Esophagus squamous epithelium (tissue), 5 donors: ENCODE measurements at regions not wholly inside any gene's neighbourhood (a gene's known extent, or its start where the extent isn't known, plus 50 kb on each side); places are given as distances from the start of the nearest gene placed in this dataset.
A peak's percentile ranks its signal among the peaks of the same experiment; 100 is the strongest.
"Not testable (repeated sequence)": the region's sequence is repeated elsewhere in the genome, so short reads cannot be mapped to it uniquely, and the experiment has no call there.

Experiments
- DNase-seq: peaks from one replicate; lab custom pipeline; 2025; lab: John Stamatoyannopoulos, UW
- H3K27ac ChIP-seq, 4 donors: fragments of 200-600 bp; sonication (generic); one replicate each; pipeline ENCODE4 v1.5.1; 2016 to 2019; ENCODE audit warnings: mild to moderate bottlenecking in 1 of 4
- H3K27me3 ChIP-seq, 4 donors: fragments of 200-600 bp; sonication (generic); 1 replicate in 3 of 4; 2 replicates in 1 of 4; pipeline versions ENCODE4 v1.5.1 to v1.6.0; 2017 to 2021; ENCODE audit warnings: antibody characterized with exemption in 1 of 4
- H3K36me3 ChIP-seq, 3 donors: fragments of 200-600 bp; sonication (generic); one replicate each; pipeline ENCODE4 v1.5.1; 2016 to 2019
- H3K4me1 ChIP-seq, 3 donors: fragments of 200-600 bp; sonication (generic); one replicate each; pipeline ENCODE4 v1.5.1; 2017 to 2019
- H3K4me3 ChIP-seq, 4 donors: fragments of 200-600 bp; sonication (generic); 1 replicate in 3 of 4; 2 replicates in 1 of 4; pipeline ENCODE4 v1.5.1; 2016 to 2019; ENCODE audit warnings: mild to moderate bottlenecking in 2 of 4, moderate library complexity in 1 of 4
- H3K9me3 ChIP-seq, 3 donors: fragments of 200-600 bp; sonication (generic); one replicate each; pipeline ENCODE4 v1.5.1; 2016 to 2019
- WGBS, 2 donors: methylation state at CpG; one replicate each; pipeline ENCODE4 v1.1.5; 2018; 5-methylcytosine and 5-hydroxymethylcytosine counted together
- intact Hi-C: fragments of 100-400 bp; cut with DNase I; formaldehyde crosslinking; loops from one replicate; pipeline ENCODE4 v1.15.0; 2022
- TF ChIP-seq, protein P1 (sequence below), 6 experiments: fragments of 450-650 bp in 4 of 6; fragments of 200-600 bp in 2 of 6; sonication (generic) in 2 of 6; IDR thresholded peaks; one replicate each; pipeline ENCODE4 v1.5.1; 2016 to 2019; ENCODE audit warnings: antibody characterized with exemption in 6 of 6, mild to moderate bottlenecking in 4 of 6, moderate library complexity in 4 of 6
- donor health status: DM: yes; HTN: yes; CAD: no.

- DNase-seq, H3K4me3 ChIP-seq, intact Hi-C loops, H3K9me3 ChIP-seq, H3K36me3 ChIP-seq, H3K27me3 ChIP-seq, H3K27ac ChIP-seq, H3K4me1 ChIP-seq: not testable (repeated sequence)
- WGBS, 2 donors: no CpG with 5 or more reads among the region's 4 CpGs
These were observed 281.6 kb upstream of the NOTCH2NLA start for GRCh38 chr1:146510248-146510983.

GRCh38 chr1:146504121-146504520 lies 275.3 kb upstream of the NOTCH2NLA start:
- DNase-seq, H3K4me3 ChIP-seq, H3K36me3 ChIP-seq, H3K9me3 ChIP-seq, H3K4me1 ChIP-seq, H3K27ac ChIP-seq, H3K27me3 ChIP-seq, intact Hi-C loops: not testable (repeated sequence)
- WGBS, 2 donors: no CpG with 5 or more reads among the region's 4 CpGs

- H3K36me3 ChIP-seq, H3K27me3 ChIP-seq, DNase-seq, H3K9me3 ChIP-seq, intact Hi-C loops, H3K4me3 ChIP-seq, H3K27ac ChIP-seq, H3K4me1 ChIP-seq: not testable (repeated sequence)
- no CpG with 5 or more reads among the region's 6 CpGs for WGBS, 2 donors
These were observed 258.7 kb upstream of the NOTCH2NLA start for GRCh38 chr1:146487555-146487954.

DNA sequence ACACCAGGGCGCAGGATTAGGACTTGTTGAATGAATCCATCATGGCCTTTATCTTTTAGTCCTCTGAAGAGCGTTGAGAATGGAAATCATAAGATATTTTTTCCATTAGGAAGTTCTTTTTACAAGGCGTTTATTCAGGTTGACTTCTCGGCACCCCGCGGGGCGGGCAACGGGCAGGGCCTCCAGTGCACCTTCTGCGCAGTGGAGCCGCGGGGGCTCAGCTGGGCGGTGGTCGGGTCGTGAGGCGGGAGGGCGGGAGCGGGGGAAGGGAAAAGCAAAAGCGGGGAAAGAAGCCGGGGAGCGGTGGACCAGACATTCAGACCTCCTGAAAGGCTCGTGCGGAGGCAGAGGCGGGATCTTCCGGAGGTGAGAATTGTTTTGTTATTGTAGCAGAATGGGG lies 258.3 kb upstream of the NOTCH2NLA start:
- intact Hi-C loops, DNase-seq, H3K4me1 ChIP-seq, H3K9me3 ChIP-seq, H3K36me3 ChIP-seq, H3K27me3 ChIP-seq: not testable (repeated sequence)
- WGBS, 2 donors: 28% methylated on average over 2 of the region's 24 CpGs; no CpG with 5 or more reads in 1 of the 2 donors
- Histone ChIP-seq H3K27ac (peak overlapping the region in 1 of 4 donors; percentile 71), H3K4me3 (peak overlapping the region in 3 of 4 donors; percentile 41 to 57 (median 42))

GRCh38 chr1:146486300-146487014 lies 257.6 kb upstream of the NOTCH2NLA start:
- H3K27ac ChIP-seq: peak overlapping the region in 3 of 4 donors; percentile 28 to 71 (median 45)
- H3K4me1 ChIP-seq, intact Hi-C loops, H3K36me3 ChIP-seq, DNase-seq, H3K9me3 ChIP-seq, H3K27me3 ChIP-seq: not testable (repeated sequence)
- WGBS, 2 donors: no CpG with 5 or more reads among the region's 35 CpGs
- peak overlapping the region; percentile 14 to 57 (median 42) for H3K4me3 ChIP-seq

DNA sequence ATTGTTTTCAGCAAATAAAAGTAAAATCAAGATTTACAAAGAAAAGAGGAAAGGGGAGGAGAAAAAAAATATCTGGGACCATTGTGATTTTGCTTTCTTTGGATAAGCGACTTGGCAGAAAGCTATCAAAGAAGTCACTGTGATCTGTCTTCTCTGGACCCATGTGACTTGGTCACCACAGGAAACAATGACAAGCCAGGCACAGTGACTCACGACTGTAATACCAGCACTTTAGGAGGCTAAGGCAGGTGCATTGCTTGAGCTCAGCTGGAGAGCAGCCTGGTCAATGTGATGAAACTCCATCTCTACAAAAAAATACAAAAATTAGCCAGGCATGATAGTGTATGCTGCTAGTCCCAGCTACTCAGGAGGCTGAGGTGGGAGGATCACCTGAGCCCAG lies 255.4 kb upstream of the NOTCH2NLA start:
- WGBS, 2 donors: 60 to 67% methylated on average over 1 of the region's 2 CpGs
- H3K27ac ChIP-seq, H3K4me3 ChIP-seq, intact Hi-C loops, H3K9me3 ChIP-seq, H3K36me3 ChIP-seq, H3K4me1 ChIP-seq, DNase-seq, H3K27me3 ChIP-seq: not testable (repeated sequence)

- H3K4me1 ChIP-seq, H3K27me3 ChIP-seq, H3K4me3 ChIP-seq, intact Hi-C loops, H3K36me3 ChIP-seq, H3K9me3 ChIP-seq, H3K27ac ChIP-seq, DNase-seq: not testable (repeated sequence)
- WGBS, 2 donors: 67% methylated on average over 1 of the region's 2 CpGs; no CpG with 5 or more reads in 1 of the 2 donors
These were observed 250.4 kb upstream of the NOTCH2NLA start for GRCh38 chr1:146479188-146479587.

- H3K4me1 ChIP-seq, H3K9me3 ChIP-seq, H3K36me3 ChIP-seq, H3K27ac ChIP-seq, H3K4me3 ChIP-seq, H3K27me3 ChIP-seq, DNase-seq, intact Hi-C loops: not testable (repeated sequence)
- WGBS, 2 donors: 67 to 79% methylated on average over 4 to 8 of the region's 12 CpGs
- TF ChIP-seq, protein P1, sequence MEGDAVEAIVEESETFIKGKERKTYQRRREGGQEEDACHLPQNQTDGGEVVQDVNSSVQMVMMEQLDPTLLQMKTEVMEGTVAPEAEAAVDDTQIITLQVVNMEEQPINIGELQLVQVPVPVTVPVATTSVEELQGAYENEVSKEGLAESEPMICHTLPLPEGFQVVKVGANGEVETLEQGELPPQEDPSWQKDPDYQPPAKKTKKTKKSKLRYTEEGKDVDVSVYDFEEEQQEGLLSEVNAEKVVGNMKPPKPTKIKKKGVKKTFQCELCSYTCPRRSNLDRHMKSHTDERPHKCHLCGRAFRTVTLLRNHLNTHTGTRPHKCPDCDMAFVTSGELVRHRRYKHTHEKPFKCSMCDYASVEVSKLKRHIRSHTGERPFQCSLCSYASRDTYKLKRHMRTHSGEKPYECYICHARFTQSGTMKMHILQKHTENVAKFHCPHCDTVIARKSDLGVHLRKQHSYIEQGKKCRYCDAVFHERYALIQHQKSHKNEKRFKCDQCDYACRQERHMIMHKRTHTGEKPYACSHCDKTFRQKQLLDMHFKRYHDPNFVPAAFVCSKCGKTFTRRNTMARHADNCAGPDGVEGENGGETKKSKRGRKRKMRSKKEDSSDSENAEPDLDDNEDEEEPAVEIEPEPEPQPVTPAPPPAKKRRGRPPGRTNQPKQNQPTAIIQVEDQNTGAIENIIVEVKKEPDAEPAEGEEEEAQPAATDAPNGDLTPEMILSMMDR (IDR thresholded peaks at IDR 0.05): peak in 5 of 6 experiments; percentile 15 to 58 (median 52)
These were observed 249.4 kb upstream of the NOTCH2NLA start for GRCh38 chr1:146478125-146478720.

DNA sequence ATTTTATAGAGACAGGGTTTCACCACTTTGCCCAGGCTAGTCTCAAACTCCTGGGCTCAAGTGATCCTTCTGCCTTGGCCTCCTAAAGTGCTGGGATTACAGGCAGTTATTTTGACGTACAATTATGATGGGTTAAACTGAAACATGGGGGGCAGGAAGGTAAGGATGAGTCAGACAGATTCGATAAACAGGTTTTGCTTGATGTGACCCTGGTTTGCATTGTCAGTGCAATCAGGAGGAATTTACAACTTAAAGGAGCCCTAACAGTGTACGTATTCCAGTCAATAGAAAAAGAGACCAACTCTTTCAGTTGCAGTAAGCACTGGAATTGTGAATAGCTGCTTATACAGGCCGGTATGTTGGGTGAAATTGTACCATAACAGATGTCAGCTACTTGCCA lies 246.3 kb upstream of the NOTCH2NLA start:
- H3K27me3 ChIP-seq, intact Hi-C loops, H3K36me3 ChIP-seq, H3K4me3 ChIP-seq, H3K27ac ChIP-seq, H3K9me3 ChIP-seq, DNase-seq: not testable (repeated sequence)
- 37 to 52% methylated on average over 3 to 4 of the region's 4 CpGs for WGBS, 2 donors
- peaks cover 0 to 15% (median 0%) of the 10 kb centered on the region in 3 donors for H3K4me1 ChIP-seq

- H3K27ac ChIP-seq, H3K9me3 ChIP-seq, intact Hi-C loops, H3K27me3 ChIP-seq, H3K36me3 ChIP-seq, H3K4me3 ChIP-seq, DNase-seq: not testable (repeated sequence)
- H3K4me1 ChIP-seq: peaks cover 0 to 15% (median 0%) of the 10 kb centered on the region in 3 donors
- 91 to 94% methylated on average over 6 of the region's 6 CpGs for whole genome bisulfite sequencing, 2 donors
These were observed 245.4 kb upstream of the NOTCH2NLA start for GRCh38 chr1:146474216-146474615.

DNA sequence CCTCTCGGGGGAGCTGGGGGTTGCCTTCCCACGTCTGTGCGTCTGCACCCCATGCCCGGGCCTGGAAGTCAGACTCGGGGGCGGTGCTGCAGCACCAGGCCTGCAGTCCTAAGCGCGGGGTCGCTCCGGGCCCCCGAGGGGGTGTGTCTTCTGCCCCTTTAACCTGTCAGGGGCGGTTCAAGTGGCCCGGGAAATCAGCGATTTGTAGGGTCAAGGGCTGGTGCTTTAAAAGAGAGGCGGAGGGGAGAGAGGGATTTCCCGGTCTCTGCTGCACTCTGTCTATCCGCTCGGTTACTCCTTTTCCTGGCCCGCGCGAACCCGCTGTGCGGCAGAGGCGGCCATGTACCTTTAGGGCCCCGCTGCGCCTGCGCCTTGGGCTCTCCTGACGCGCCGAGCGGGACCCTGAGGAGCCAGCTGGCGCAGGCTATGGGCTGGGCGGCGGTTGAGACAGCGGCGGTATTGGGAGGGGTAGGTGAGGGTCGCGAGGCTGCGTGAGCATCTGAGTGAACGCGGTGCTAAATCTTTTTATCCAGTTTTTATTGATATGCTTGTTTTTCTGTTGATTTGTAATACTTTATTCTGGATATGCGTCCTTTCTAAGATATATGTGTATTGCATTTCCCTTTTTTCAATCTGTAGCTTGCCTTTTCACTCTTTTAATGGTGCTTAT lies 243.5 kb upstream of the NOTCH2NLA start:
- Histone ChIP-seq H3K4me1 (peaks cover 0 to 15% (median 0%) of the 10 kb centered on the region in 3 donors), H3K4me3 (peak overlapping the region; percentile 26 to 69 (median 44)), H3K27ac (peak overlapping the region; percentile 8 to 63 (median 44))
- H3K27me3 ChIP-seq, DNase-seq, H3K9me3 ChIP-seq, intact Hi-C loops, H3K36me3 ChIP-seq: not testable (repeated sequence)
- WGBS, 2 donors: 0 to 3% methylated on average over 16 to 18 of the region's 42 CpGs
